ENCODE measurements at regions not wholly inside any gene's neighbourhood (a gene's known extent, or its start where the extent isn't known, plus 50 kb on each side); places are given as distances from the start of the nearest gene placed in this dataset.

DNA sequence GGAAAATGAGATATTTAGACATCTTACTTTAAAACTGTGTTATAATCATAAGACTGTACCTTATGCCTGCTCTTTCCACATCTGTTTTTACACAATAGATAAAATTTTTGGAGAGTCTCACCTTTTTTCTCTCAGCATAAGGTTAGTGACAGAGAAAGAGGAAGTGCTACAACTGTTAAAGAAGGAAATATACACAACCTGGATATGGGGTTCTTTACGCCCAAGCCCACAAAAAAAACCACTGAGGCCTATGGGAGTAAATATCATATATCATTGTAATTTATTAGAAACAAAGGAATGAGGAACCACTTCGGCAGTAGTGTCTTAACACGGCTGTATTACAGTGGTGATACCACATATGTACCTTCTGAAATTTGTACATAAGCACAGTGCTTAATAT lies 265.9 kb upstream of the GK2 start:
- TF ChIP-seq, protein P1, sequence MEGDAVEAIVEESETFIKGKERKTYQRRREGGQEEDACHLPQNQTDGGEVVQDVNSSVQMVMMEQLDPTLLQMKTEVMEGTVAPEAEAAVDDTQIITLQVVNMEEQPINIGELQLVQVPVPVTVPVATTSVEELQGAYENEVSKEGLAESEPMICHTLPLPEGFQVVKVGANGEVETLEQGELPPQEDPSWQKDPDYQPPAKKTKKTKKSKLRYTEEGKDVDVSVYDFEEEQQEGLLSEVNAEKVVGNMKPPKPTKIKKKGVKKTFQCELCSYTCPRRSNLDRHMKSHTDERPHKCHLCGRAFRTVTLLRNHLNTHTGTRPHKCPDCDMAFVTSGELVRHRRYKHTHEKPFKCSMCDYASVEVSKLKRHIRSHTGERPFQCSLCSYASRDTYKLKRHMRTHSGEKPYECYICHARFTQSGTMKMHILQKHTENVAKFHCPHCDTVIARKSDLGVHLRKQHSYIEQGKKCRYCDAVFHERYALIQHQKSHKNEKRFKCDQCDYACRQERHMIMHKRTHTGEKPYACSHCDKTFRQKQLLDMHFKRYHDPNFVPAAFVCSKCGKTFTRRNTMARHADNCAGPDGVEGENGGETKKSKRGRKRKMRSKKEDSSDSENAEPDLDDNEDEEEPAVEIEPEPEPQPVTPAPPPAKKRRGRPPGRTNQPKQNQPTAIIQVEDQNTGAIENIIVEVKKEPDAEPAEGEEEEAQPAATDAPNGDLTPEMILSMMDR (IDR thresholded peaks at IDR 0.05; ENCODE audit: poor library complexity), result no peak
- TF ChIP-seq EZH2 (IDR thresholded peaks at IDR 0.05; ENCODE audit: borderline replicate concordance), result no peak

Data from hepatocyte (in vitro differentiated cells).